ENCODE measurements at regions not wholly inside any gene's neighbourhood (a gene's known extent, or its start where the extent isn't known, plus 50 kb on each side); places are given as distances from the start of the nearest gene placed in this dataset.
A peak's percentile ranks its signal among the peaks of the same experiment; 100 is the strongest.

DNA sequence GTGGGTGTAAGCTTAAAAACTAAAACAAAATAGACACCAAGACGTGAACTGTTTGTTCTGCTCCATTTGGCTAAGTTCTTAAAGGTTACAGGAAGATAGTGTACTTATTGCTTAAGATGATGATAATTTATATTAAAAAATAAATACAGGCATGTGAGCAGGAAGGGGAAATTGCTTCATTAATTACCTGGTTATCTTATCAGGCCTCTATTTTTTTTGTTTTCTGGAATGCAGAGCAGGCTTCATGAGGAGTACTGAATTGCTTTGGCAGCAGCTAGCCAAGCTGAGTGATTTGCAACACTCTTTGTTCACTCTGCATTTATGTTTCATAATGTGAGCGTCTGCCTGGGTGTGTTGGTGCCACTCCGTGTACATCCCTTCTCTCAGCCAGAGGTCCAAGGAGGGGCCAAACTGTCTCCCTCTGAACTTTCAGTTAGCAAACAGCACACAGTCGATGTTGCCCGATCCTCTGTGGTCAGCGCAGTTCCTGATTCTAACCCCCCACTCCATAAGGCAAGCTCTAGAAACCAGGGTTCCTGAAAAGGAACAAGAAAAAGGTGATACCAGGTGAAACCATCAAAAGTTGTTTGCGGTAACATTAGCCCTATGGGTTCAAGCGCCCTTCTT is 348.2 kb downstream of the SPRY1 start:
- CTCF ChIA-PET = interaction anchor here (0.8 kb wide), 1 partner anchor 56 kb away, joined by 3 read pairs; no protein-coding TSS in a partner anchor
- DNase-seq (ENCODE audit: low read depth, low spot score) = no peak
- POLR2A ChIA-PET = no interaction called here
- no peak overlapping the region for H3K4me3 ChIP-seq (ENCODE audit: low read depth, low read length)
- TF ChIP-seq CTCF (IDR thresholded peaks at IDR 0.05; ENCODE audit: insufficient read depth, low read length, missing control alignments) = no peak

GRCh38 chr4:123747016-123747415 is 350.4 kb downstream of the SPRY1 start:
- CTCF ChIA-PET = interaction anchor here (1.1 to 1.5 kb wide), 2 partner anchors 9 to 11 kb away, joined by 3 read pairs; no protein-coding TSS in a partner anchor
- POLR2A ChIA-PET = no interaction called here
- no peak for DNase-seq (ENCODE audit: low read depth, low spot score)

DNA sequence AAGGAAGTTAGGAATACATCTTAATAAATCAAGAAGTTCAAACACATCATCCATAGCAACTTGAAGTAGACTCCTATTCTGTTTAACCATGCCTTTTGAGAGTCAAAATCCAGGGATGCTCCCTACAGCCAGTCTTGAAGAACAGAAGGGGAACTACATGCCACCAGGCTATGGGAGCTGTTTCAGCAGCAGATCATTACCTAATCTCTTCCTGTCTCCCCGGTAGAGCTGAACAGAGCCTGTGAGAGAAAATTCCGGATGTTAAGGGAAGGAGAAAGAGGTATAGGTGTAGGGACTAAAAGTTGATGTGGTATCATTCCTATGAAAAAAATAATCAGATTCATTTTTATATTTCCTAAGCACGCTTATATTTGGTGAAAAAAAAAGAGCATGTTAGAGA is 352.2 kb downstream of the SPRY1 start:
- no peak for TF ChIP-seq CTCF (IDR thresholded peaks at IDR 0.05; ENCODE audit: insufficient read depth, low read length, missing control alignments)
- CTCF ChIA-PET = no interaction called here
- POLR2A ChIA-PET = no interaction called here
- H3K4me3 ChIP-seq (ENCODE audit: low read depth, low read length) = no peak overlapping the region
- no peak for DNase-seq (ENCODE audit: low read depth, low spot score)

More at GRCh38 chr4:123747016-123747415, 350.4 kb downstream of the SPRY1 start:
- peak; percentile 2 for TF ChIP-seq CTCF (IDR thresholded peaks at IDR 0.05; ENCODE audit: insufficient read depth, low read length, missing control alignments)
- H3K4me3 ChIP-seq (ENCODE audit: low read depth, low read length) = no peak overlapping the region

DNA sequence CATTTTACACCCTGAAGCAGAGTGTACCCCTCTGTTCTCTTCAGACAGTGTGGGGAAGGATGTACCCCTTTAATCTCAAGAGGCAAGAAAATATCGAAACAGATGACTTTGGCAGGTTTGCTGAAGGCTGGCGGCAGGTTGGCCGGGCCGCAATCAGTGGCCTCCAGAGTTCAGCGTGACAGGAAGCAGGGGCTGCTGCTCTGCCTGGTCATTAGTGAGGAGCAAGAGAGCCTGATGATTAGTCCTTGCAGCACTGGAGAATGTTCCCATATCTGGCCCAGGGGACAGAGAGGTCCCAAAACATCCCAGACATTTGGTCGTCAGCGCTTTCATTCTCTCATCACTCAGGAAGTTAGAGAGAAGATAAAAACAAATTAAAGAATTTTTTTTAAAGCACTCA is 352.8 kb downstream of the SPRY1 start:
- POLR2A ChIA-PET = no interaction called here
- TF ChIP-seq CTCF (IDR thresholded peaks at IDR 0.05; ENCODE audit: insufficient read depth, low read length, missing control alignments) = no peak
- no peak overlapping the region for H3K4me3 ChIP-seq (ENCODE audit: low read depth, low read length)
- CTCF ChIA-PET = no interaction called here
- DNase-seq (ENCODE audit: low read depth, low spot score) = no peak

GRCh38 chr4:123750044-123750443 is 353.4 kb downstream of the SPRY1 start:
- no peak overlapping the region for H3K4me3 ChIP-seq (ENCODE audit: low read depth, low read length)
- TF ChIP-seq CTCF (IDR thresholded peaks at IDR 0.05; ENCODE audit: insufficient read depth, low read length, missing control alignments) = no peak
- CTCF ChIA-PET = no interaction called here
- DNase-seq (ENCODE audit: low read depth, low spot score) = no peak
- POLR2A ChIA-PET = no interaction called here

DNA sequence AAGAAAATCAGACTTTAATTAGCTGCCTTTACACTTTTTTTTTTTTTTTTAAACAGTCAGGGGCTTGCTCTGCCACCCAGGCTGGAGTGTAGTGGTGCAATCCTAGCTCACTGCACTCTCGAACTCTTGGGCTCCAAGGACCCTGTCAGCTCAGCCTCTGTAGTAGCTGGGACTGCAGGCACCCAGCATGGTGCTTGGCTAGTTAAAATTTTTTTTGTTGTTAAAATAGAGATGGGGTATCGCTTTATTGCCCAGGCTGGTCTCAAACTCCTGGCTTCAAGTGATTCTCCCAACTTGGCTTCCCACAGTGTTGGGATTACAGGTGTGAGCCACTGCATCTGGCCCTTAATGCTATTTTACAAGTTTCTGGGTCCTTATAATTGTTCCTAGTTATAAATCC is 359.1 kb downstream of the SPRY1 start:
- POLR2A ChIA-PET = interaction anchor here (0.7 kb wide), 1 partner anchor 22 kb away, joined by 3 read pairs; no protein-coding TSS in a partner anchor
- H3K4me3 ChIP-seq (ENCODE audit: low read depth, low read length) = no peak overlapping the region
- CTCF ChIA-PET = interaction anchor here (1.5 kb wide), 1 partner anchor 8 kb away, joined by 3 read pairs; no protein-coding TSS in a partner anchor
- DNase-seq (ENCODE audit: low read depth, low spot score) = no peak
- TF ChIP-seq CTCF (IDR thresholded peaks at IDR 0.05; ENCODE audit: insufficient read depth, low read length, missing control alignments) = no peak
